AG04449 (cell line): ENCODE measurements at regions not wholly inside any gene's neighbourhood (a gene's known extent, or its start where the extent isn't known, plus 50 kb on each side); places are given as distances from the start of the nearest gene placed in this dataset.

Source experiments
- CTCF ChIA-PET: fragments of 350-600 bp; formaldehyde crosslinking; extraction: SDS; loops from one replicate; lab custom pipeline; 2021; ENCODE audit warnings: antibody characterized with exemption; lab: Yijun Ruan, JAX
- POLR2A ChIA-PET: fragments of 400-600, 350-600 bp; formaldehyde crosslinking; extraction: SDS; loops from one replicate; lab custom pipeline; 2020; ENCODE audit warnings: antibody characterized with exemption, inconsistent platforms; lab: Yijun Ruan, JAX
- DNase-seq: peaks from one replicate; pipeline ENCODE4 v3.0.0-alpha.2; 2010; ENCODE audit warnings: low read depth, low spot score
- H3K4me3 ChIP-seq: 2 replicates; pipeline ENCODE4 v1.5.1; 2011; ENCODE audit warnings: low read depth, mild to moderate bottlenecking, control low read depth, low read length
- CTCF ChIP-seq: IDR thresholded peaks from one replicate; pipeline ENCODE4 v1.5.1; 2011; ENCODE audit warnings: mild to moderate bottlenecking, moderate library complexity, low read length, control low read depth, inconsistent platforms; ENCODE audit not compliant: insufficient read depth; ENCODE audit errors: missing control alignments

- ChIA-PET CTCF (interaction anchor here (0.6 to 1.3 kb wide), 2 partner anchors 9 to 224 kb away, joined by 3 read pairs; no protein-coding TSS in a partner anchor), POLR2A (no interaction called here)
- no peak for DNase-seq
- no peak overlapping the region for H3K4me3 ChIP-seq
- TF ChIP-seq CTCF = no peak
Observed at GRCh38 chr5:114266374-114266773, 95.5 kb upstream of the KCNN2 start.

GRCh38 chr5:114296191-114296590 is 65.7 kb upstream of the KCNN2 start:
- TF ChIP-seq CTCF = no peak
- ChIA-PET POLR2A (no interaction called here), CTCF (interaction anchor here (0.9 to 2.1 kb wide), 4 partner anchors 8 to 684 kb away, joined by 3 to 9 read pairs (median 5); no protein-coding TSS in a partner anchor)
- no peak overlapping the region for H3K4me3 ChIP-seq
- peak; percentile 28 for DNase-seq

GRCh38 chr5:114297915-114298314 is 64.0 kb upstream of the KCNN2 start:
- TF ChIP-seq CTCF = no peak
- ChIA-PET POLR2A (no interaction called here), CTCF (no interaction called here)
- no peak overlapping the region for H3K4me3 ChIP-seq
- DNase-seq = no peak

- ChIA-PET CTCF (interaction anchor here (0.7 to 6.1 kb wide), 12 partner anchors 10 to 208 kb away, joined by 3 to 66 read pairs (median 4); no protein-coding TSS in a partner anchor), POLR2A (no interaction called here)
- no peak overlapping the region for H3K4me3 ChIP-seq
- no peak for DNase-seq
- TF ChIP-seq CTCF = peak; percentile 67
Observed at GRCh38 chr5:114305402-114306207, 56.3 kb upstream of the KCNN2 start.

GRCh38 chr5:114308017-114308416 is 53.9 kb upstream of the KCNN2 start:
- POLR2A ChIA-PET = no interaction called here
- CTCF ChIA-PET = interaction anchor here (1.4 to 6.1 kb wide), 5 partner anchors 17 to 206 kb away, joined by 4 to 66 read pairs (median 5); no protein-coding TSS in a partner anchor
- no peak for DNase-seq
- no peak overlapping the region for H3K4me3 ChIP-seq
- TF ChIP-seq CTCF = no peak

- DNase-seq = no peak
- no peak overlapping the region for H3K4me3 ChIP-seq
- ChIA-PET CTCF (interaction anchor here (1.4 to 6.1 kb wide), 5 partner anchors 18 to 207 kb away, joined by 4 to 66 read pairs (median 5); no protein-coding TSS in a partner anchor), POLR2A (no interaction called here)
- TF ChIP-seq CTCF = no peak
Observed at GRCh38 chr5:114308508-114308907, 53.4 kb upstream of the KCNN2 start.
